GM12878 (cell line): ENCODE measurements at regions not wholly inside any gene's neighbourhood (a gene's known extent, or its start where the extent isn't known, plus 50 kb on each side); places are given as distances from the start of the nearest gene placed in this dataset.

ENCODE experiments used
- ATAC-seq: fragments of 200-7000 bp; cut with Tn5 transposase; 3 replicates; pipeline ENCODE4 v1.9.1; 2020; ENCODE audit warnings: mild to moderate bottlenecking, moderate library complexity
- BruUV-seq: library from RNA; stranded (reverse); fragments of 400-500 nt; replicated peaks from 2 replicates; lab custom pipeline; 2021; lab: Mats Ljungman, UMichigan
- CTCF ChIA-PET: fragments of 300-600 bp; sonication (Branson Sonifier 250); formaldehyde crosslinking; extraction: SDS; loops from one replicate; lab custom pipeline; 2021; ENCODE audit warnings: inconsistent platforms; lab: Yijun Ruan, JAX
- POLR2A ChIA-PET: fragments of 350-600 bp; formaldehyde crosslinking; extraction: SDS; loops from one replicate; lab custom pipeline; 2021; ENCODE audit warnings: inconsistent platforms; lab: Charles Lee
- RAD21 ChIA-PET: fragments of 300-600 bp; sonication (Branson Sonifier 250); formaldehyde crosslinking; loops from one replicate; lab custom pipeline; 2023; ENCODE audit warnings: antibody characterized with exemption; ENCODE audit not compliant: unreplicated experiment; lab: Charles Lee
- SMC1A ChIA-PET: fragments of 300-600 bp; sonication (Branson Sonifier 250); formaldehyde crosslinking; loops from one replicate; lab custom pipeline; 2023; ENCODE audit not compliant: unreplicated experiment, uncharacterized antibody; lab: Charles Lee
- DNase-seq: peaks from one replicate; pipeline ENCODE4 v3.0.0-alpha.2; 2011; ENCODE audit warnings: low read depth, low spot score
- FAIRE-seq: peaks from 3 replicates; lab custom pipeline; 2011; peaks lifted over from hg19 to GRCh38; lab: Jason Lieb, UNC
- H2AFZ ChIP-seq: 2 replicates; pipeline ENCODE4 v1.6.0; 2011; ENCODE audit warnings: low read depth, low read length, control low read depth; ENCODE audit not compliant: control insufficient read depth
- H3K27ac ChIP-seq: 2 replicates; pipeline ENCODE4 v1.5.1; 2011; ENCODE audit warnings: control low read depth; ENCODE audit not compliant: control insufficient read depth, insufficient read depth
- H3K27me3 ChIP-seq, 2 experiments: replicated peaks in 1 of 2; 2 replicates each; pipeline versions ENCODE4 v1.6.0 to v1.6.1; 2011; ENCODE audit warnings: low read length in 1 of 2; ENCODE audit not compliant: control insufficient read depth in 2 of 2, insufficient read depth in 2 of 2
- H3K36me3 ChIP-seq, 2 experiments: 2 replicates each; pipeline ENCODE4 v1.5.1; 2011; ENCODE audit warnings: low read length in 1 of 2; ENCODE audit not compliant: control insufficient read depth in 2 of 2, insufficient read depth in 2 of 2
- H3K4me1 ChIP-seq: 2 replicates; pipeline ENCODE4 v1.6.1; 2011; ENCODE audit warnings: mild to moderate bottlenecking, low read length, moderate library complexity, mixed read lengths; ENCODE audit not compliant: control insufficient read depth, insufficient read depth
- H3K4me2 ChIP-seq: 2 replicates; pipeline ENCODE4 v1.6.0; 2011; ENCODE audit warnings: control low read depth; ENCODE audit not compliant: control insufficient read depth, insufficient read depth
- H3K4me3 ChIP-seq: fragments of 200-600 bp; sonication (generic); 2 replicates; pipeline ENCODE4 v1.5.1; 2016
- H3K79me2 ChIP-seq: 2 replicates; pipeline ENCODE4 v1.6.0; 2011; ENCODE audit warnings: low read length; ENCODE audit not compliant: control insufficient read depth, insufficient read depth
- H3K9ac ChIP-seq: 2 replicates; pipeline ENCODE4 v1.8.0; 2011; ENCODE audit warnings: low read length, control low read depth, mixed read lengths; ENCODE audit not compliant: control insufficient read depth, insufficient read depth
- H3K9me3 ChIP-seq: replicated peaks from 3 replicates; pipeline ENCODE4 v1.5.1; 2011; ENCODE audit warnings: mild to moderate bottlenecking, low read length; ENCODE audit not compliant: control insufficient read depth, insufficient read depth
- H4K20me1 ChIP-seq: 2 replicates; pipeline ENCODE4 v1.6.0; 2011; ENCODE audit not compliant: control insufficient read depth, insufficient read depth
- ASH2L ChIP-seq: fragments of 300-600, 200-600 bp; sonication (generic); IDR thresholded peaks from 2 replicates; pipeline ENCODE4 v1.6.1; 2017; ENCODE audit warnings: low read depth, mild to moderate bottlenecking, borderline replicate concordance
- CREM ChIP-seq: IDR thresholded peaks from 2 replicates; pipeline ENCODE4 v1.6.1; 2014; ENCODE audit warnings: antibody characterized with exemption, low read depth
- ETV6 ChIP-seq, 2 experiments: fragments of 450-650 bp in 1 of 2; IDR thresholded peaks in 1 of 2; conservative IDR thresholded peaks in 1 of 2; 2 replicates each; pipeline ENCODE4 v1.6.1; 2014; ENCODE audit warnings: antibody characterized with exemption in 1 of 2, borderline replicate concordance in 1 of 2, low read depth in 1 of 2, mild to moderate bottlenecking in 1 of 2, moderate library complexity in 1 of 2
- FOXK2 ChIP-seq: fragments of 450-650 bp; IDR thresholded peaks from 2 replicates; pipeline ENCODE4 v1.6.1; 2017; ENCODE audit warnings: mild to moderate bottlenecking, moderate library complexity
- IRF5 ChIP-seq: fragments of 450-650 bp; IDR thresholded peaks from 2 replicates; pipeline ENCODE4 v1.6.1; 2017; ENCODE audit warnings: borderline replicate concordance
- JUND ChIP-seq: IDR thresholded peaks from 2 replicates; pipeline ENCODE4 v1.6.1; 2012; ENCODE audit warnings: low read depth, mild to moderate bottlenecking, low read length, improper control_type of control experiment, moderate library complexity
- LARP7 ChIP-seq: fragments of 450-650 bp; IDR thresholded peaks from 2 replicates; pipeline ENCODE4 v1.6.1; 2017; ENCODE audit warnings: mild to moderate bottlenecking
- NFYA ChIP-seq: IDR thresholded peaks from 2 replicates; pipeline ENCODE4 v1.6.1; 2011; ENCODE audit warnings: low read depth, mild to moderate bottlenecking, low read length, improper control_type of control experiment, borderline replicate concordance
- PBX3 ChIP-seq: IDR thresholded peaks from 2 replicates; pipeline ENCODE4 v1.6.1; 2011; ENCODE audit warnings: mild to moderate bottlenecking, low read depth, low read length, moderate library complexity; ENCODE audit not compliant: insufficient replicate concordance
- SIX5 ChIP-seq: IDR thresholded peaks from 2 replicates; pipeline ENCODE4 v1.6.1; 2011; ENCODE audit warnings: mild to moderate bottlenecking, low read depth, low read length, moderate library complexity; ENCODE audit not compliant: severe bottlenecking
- SUPT20H ChIP-seq: IDR thresholded peaks from 2 replicates; pipeline ENCODE4 v1.6.1; 2011; ENCODE audit warnings: low read depth, mild to moderate bottlenecking, low read length, moderate library complexity, borderline replicate concordance; ENCODE audit not compliant: control insufficient read depth
- ZBTB33 ChIP-seq: fragments of 450-650 bp; IDR thresholded peaks from 2 replicates; pipeline ENCODE4 v1.6.1; 2017; ENCODE audit warnings: mild to moderate bottlenecking
- ZNF207 ChIP-seq: fragments of 450-650 bp; IDR thresholded peaks from 2 replicates; pipeline ENCODE4 v1.6.1; 2014; ENCODE audit warnings: antibody characterized with exemption, mild to moderate bottlenecking, borderline replicate concordance
- ZNF384 ChIP-seq: IDR thresholded peaks from 2 replicates; pipeline ENCODE4 v1.6.1; 2012; ENCODE audit warnings: low read depth, mild to moderate bottlenecking, low read length, improper control_type of control experiment, borderline replicate concordance
- WGBS: methylation state at CpG from one replicate; pipeline ENCODE4 v1.1.6; 2016; ENCODE audit warnings: low lambda C conversion rate; ENCODE audit not compliant: insufficient replicate concordance, insufficient coverage; ENCODE audit errors: missing lambda C conversion rate; 5-methylcytosine and 5-hydroxymethylcytosine counted together
- in situ Hi-C: fragments of 300-500 bp; cut with MboI; formaldehyde crosslinking; loops from 9 replicates; pipeline ENCODE4 v1.14.3; 2018; ENCODE audit warnings: mixed read lengths
- intact Hi-C: fragments of 100-400 bp; cut with micrococcal nuclease; formaldehyde crosslinking; loops from one replicate; pipeline ENCODE4 v1.14.2; 2022; ENCODE audit not compliant: unreplicated experiment

- TF ChIP-seq PBX3: no peak
- TF ChIP-seq ETV6 (conservative IDR thresholded peaks at IDR 0.05 in 1 of 2, IDR thresholded peaks at IDR 0.05 in 1 of 2; ENCODE audit: borderline replicate concordance in 1 of 2, low read depth in 1 of 2): no peak
- TF ChIP-seq LARP7: no peak
- no peak for TF ChIP-seq JUND
- TF ChIP-seq ZNF207: no peak
Measured at GRCh38 chr4:124541652-124542420, 170.7 kb downstream of the ANKRD50 start (continued).

- CTCF ChIA-PET: no interaction called here
- Histone ChIP-seq H2AFZ (no peak overlapping the region), H3K9ac (no peak overlapping the region), H3K36me3 (no peaks in the 10 kb centered on the region), H4K20me1 (no peaks in the 10 kb centered on the region), H3K4me1 (no peaks in the 10 kb centered on the region), H3K27me3 (no peaks in the 10 kb centered on the region), H3K9me3 (no peaks in the 10 kb centered on the region), H3K4me3 (no peak overlapping the region), H3K27ac (no peak overlapping the region), H3K79me2 (no peaks in the 10 kb centered on the region), H3K4me2 (no peak overlapping the region)
- no peak for FAIRE-seq
- intact Hi-C loops: no loop called here
- in situ Hi-C loops: no loop called here
- POLR2A ChIA-PET: no interaction called here
- RAD21 ChIA-PET: no interaction called here
- no peak for DNase-seq
- ATAC-seq: no peak
- no TSS peak for BruUV-seq
- WGBS: 39% methylated on average over 8 of the region's 8 CpGs
- SMC1A ChIA-PET: no interaction called here
- no peak for TF ChIP-seq ZBTB33
- TF ChIP-seq FOXK2: no peak
- TF ChIP-seq NFYA: no peak
- no peak for TF ChIP-seq IRF5
- TF ChIP-seq CREM: no peak
- TF ChIP-seq ASH2L: no peak
- no peak for TF ChIP-seq SUPT20H
- no peak for TF ChIP-seq JUND
- TF ChIP-seq SIX5: no peak
- no peak for TF ChIP-seq ZNF384
Measured at GRCh38 chr4:124555959-124556358, 156.6 kb downstream of the ANKRD50 start.
